HCT116 (cell line): ENCODE measurements at regions not wholly inside any gene's neighbourhood (a gene's known extent, or its start where the extent isn't known, plus 50 kb on each side); places are given as distances from the start of the nearest gene placed in this dataset.

Experiments
- ATAC-seq: fragments of 200-7000 bp; cut with Tn5 transposase; 2 replicates; pipeline ENCODE4 v1.9.1; 2020; ENCODE audit warnings: mild to moderate bottlenecking, moderate library complexity
- BruUV-seq: library from RNA; stranded (reverse); fragments of 400-500 nt; replicated peaks from 2 replicates; lab custom pipeline; 2021; lab: Mats Ljungman, UMichigan
- CTCF ChIA-PET: fragments of 300-600 bp; sonication (Branson Sonifier 250); formaldehyde crosslinking; loops from one replicate; lab custom pipeline; 2021; ENCODE audit warnings: antibody characterized with exemption; lab: Charles Lee
- POLR2A ChIA-PET: fragments of 300-600, 350-600 bp; sonication (Branson Sonifier 250); formaldehyde crosslinking; loops from one replicate; lab custom pipeline; 2021; ENCODE audit warnings: antibody characterized with exemption; lab: Charles Lee
- RAD21 ChIA-PET, 2 experiments: fragments of 300-600 bp; sonication (Branson Sonifier 250); formaldehyde crosslinking; loops; one replicate each; lab custom pipeline; 2023; ENCODE audit warnings: low total read pairs in 2 of 2; ENCODE audit not compliant: uncharacterized antibody in 2 of 2, unreplicated experiment in 2 of 2, low non-redundant PET in 1 of 2; lab: Charles Lee
- DNase-seq: peaks from one replicate; pipeline ENCODE4 v3.0.0-alpha.2; 2010; ENCODE audit warnings: low read depth, low spot score
- H2AFZ ChIP-seq: fragments of 200-600 bp; shearing (Covaris generic), sonication (generic); 2 replicates; pipeline ENCODE4 v1.6.1; 2017; ENCODE audit warnings: low read depth, mixed run types, mixed read lengths, antibody characterized with exemption, low read length; ENCODE audit not compliant: poor library complexity, severe bottlenecking
- H3K27ac ChIP-seq: 2 replicates; pipeline ENCODE4 v1.5.1; 2012; ENCODE audit warnings: low read depth, low read length
- H3K27me3 ChIP-seq: fragments of 200-600 bp; sonication (generic); 2 replicates; pipeline ENCODE4 v1.6.1; 2016; ENCODE audit warnings: mixed run types, low read length, mixed read lengths; ENCODE audit not compliant: insufficient read depth
- H3K36me3 ChIP-seq, 2 experiments: fragments of 200-500 bp in 1 of 2; fragments of 200-600 bp in 1 of 2; sonication (Bioruptor generic) in 1 of 2; sonication (generic) in 1 of 2; 2 replicates each; pipeline versions ENCODE4 v1.5.1 to v1.6.1; 2014 to 2016; ENCODE audit warnings: low read length in 2 of 2, inconsistent platforms in 1 of 2, mixed read lengths in 1 of 2, mixed run types in 1 of 2; ENCODE audit not compliant: insufficient read depth in 2 of 2, control insufficient read depth in 1 of 2
- H3K4me1 ChIP-seq, 2 experiments: fragments of 200-600 bp in 1 of 2; sonication (generic) in 1 of 2; 2 replicates each; pipeline versions ENCODE4 v1.5.1 to v1.6.1; 2012 to 2017; ENCODE audit warnings: low read length in 2 of 2, inconsistent platforms in 1 of 2, mild to moderate bottlenecking in 1 of 2, mixed read lengths in 1 of 2, mixed run types in 1 of 2, moderate library complexity in 1 of 2; ENCODE audit not compliant: insufficient read depth in 2 of 2, control insufficient read depth in 1 of 2
- H3K4me2 ChIP-seq: fragments of 200-600 bp; sonication (generic); 2 replicates; pipeline ENCODE4 v1.6.1; 2017; ENCODE audit warnings: mixed run types, low read length, mixed read lengths
- H3K4me3 ChIP-seq, 2 experiments: fragments of 200-600 bp in 1 of 2; sonication (generic) in 1 of 2; replicated peaks in 1 of 2; 2 replicates each; pipeline ENCODE4 v1.5.1; 2011 to 2016; ENCODE audit warnings: low read length in 2 of 2, control low read depth in 1 of 2, low read depth in 1 of 2, mild to moderate bottlenecking in 1 of 2, mixed read lengths in 1 of 2, mixed run types in 1 of 2
- H3K79me2 ChIP-seq: fragments of 200-600 bp; sonication (generic); 2 replicates; pipeline ENCODE4 v1.6.1; 2017; ENCODE audit warnings: mild to moderate bottlenecking, mixed run types, low read length, moderate library complexity, mixed read lengths; ENCODE audit not compliant: insufficient read depth
- H3K9ac ChIP-seq: fragments of 200-600 bp; sonication (generic); 2 replicates; pipeline ENCODE4 v1.6.1; 2016; ENCODE audit warnings: low read length, mixed read lengths
- H3K9me2 ChIP-seq: fragments of 200-600 bp; sonication (generic), shearing (Covaris generic); 2 replicates; pipeline ENCODE4 v1.6.1; 2017; ENCODE audit warnings: mixed run types, mild to moderate bottlenecking, moderate library complexity; ENCODE audit not compliant: insufficient read depth
- H3K9me3 ChIP-seq, 2 experiments: fragments of 200-500 bp in 1 of 2; fragments of 200-600 bp in 1 of 2; sonication (Bioruptor generic) in 1 of 2; sonication (generic) in 1 of 2; 2 replicates each; pipeline ENCODE4 v1.6.1; 2014 to 2017; ENCODE audit warnings: low read length in 2 of 2, mixed read lengths in 2 of 2, inconsistent platforms in 1 of 2, low read depth in 1 of 2, mild to moderate bottlenecking in 1 of 2, mixed run types in 1 of 2, moderate library complexity in 1 of 2; ENCODE audit not compliant: control insufficient read depth in 1 of 2, insufficient read depth in 1 of 2
- H4K20me1 ChIP-seq: fragments of 200-600 bp; sonication (generic), shearing (Covaris generic); 2 replicates; pipeline ENCODE4 v1.6.1; 2017; ENCODE audit warnings: mixed run types, mild to moderate bottlenecking, moderate library complexity; ENCODE audit not compliant: insufficient read depth
- CBX3 ChIP-seq: IDR thresholded peaks from 2 replicates; pipeline ENCODE4 v1.6.1; 2012; ENCODE audit warnings: low read depth
- EGR1 ChIP-seq: IDR thresholded peaks from 2 replicates; pipeline ENCODE4 v1.6.1; 2012; ENCODE audit warnings: low read depth
- ELF1 ChIP-seq: IDR thresholded peaks from 2 replicates; pipeline ENCODE4 v1.6.1; 2012; ENCODE audit warnings: low read depth, borderline replicate concordance
- EZH2 ChIP-seq: fragments of 200-600 bp; sonication (generic); IDR thresholded peaks from 2 replicates; pipeline ENCODE4 v1.6.1; 2017; ENCODE audit warnings: antibody characterized with exemption, mixed run types
- FOSL1 ChIP-seq: IDR thresholded peaks from 2 replicates; pipeline ENCODE4 v1.6.1; 2012; ENCODE audit warnings: low read depth
- MAX ChIP-seq: IDR thresholded peaks from 2 replicates; pipeline ENCODE4 v1.6.1; 2012
- YY1 ChIP-seq: IDR thresholded peaks from 2 replicates; pipeline ENCODE4 v1.6.1; 2011; ENCODE audit warnings: low read length, low read depth, moderate library complexity, mild to moderate bottlenecking; ENCODE audit not compliant: insufficient replicate concordance; ENCODE audit errors: extremely low read depth
- ZFX ChIP-seq: fragments of 450-650 bp; IDR thresholded peaks from 2 replicates; pipeline ENCODE4 v1.6.1; 2017
- ZNF274 ChIP-seq: fragments of 200-500 bp; sonication (Bioruptor generic); IDR thresholded peaks from 2 replicates; pipeline ENCODE4 v1.6.1; 2014; ENCODE audit warnings: mild to moderate bottlenecking, low read depth, low read length, inconsistent platforms
- intact Hi-C: fragments of 100-400 bp; cut with micrococcal nuclease; formaldehyde crosslinking; loops from 2 replicates; pipeline ENCODE4 v1.10.0; 2022

GRCh38 chr19:28827382-28827781, 385.6 kb downstream of the UQCRFS1 start:
- no peaks in the 10 kb centered on the region for H3K36me3 ChIP-seq
- no peaks in the 10 kb centered on the region for H3K9me2 ChIP-seq
- no peak for ATAC-seq
- no peak overlapping the region for H3K4me3 ChIP-seq
- H3K4me2 ChIP-seq: no peak overlapping the region
- no peak overlapping the region for H3K9ac ChIP-seq
- no peaks in the 10 kb centered on the region for H3K4me1 ChIP-seq
- no peaks in the 10 kb centered on the region for H3K79me2 ChIP-seq
- no peak for DNase-seq
- ChIA-PET POLR2A (no interaction called here), RAD21 (no interaction called here), CTCF (no interaction called here)
- no TSS peak for BruUV-seq
- no peaks in the 10 kb centered on the region for H3K27me3 ChIP-seq
- H3K27ac ChIP-seq: no peak overlapping the region
- peaks cover 3 to 19% of the 10 kb centered on the region in 2 experiments; a peak in 2 of 4 replicates for H3K9me3 ChIP-seq
- TF ChIP-seq CBX3 (no peak), FOSL1 (no peak), ZNF274 (no peak), MAX (no peak), EZH2 (no peak)
- intact Hi-C loops: no loop called here
- no peak overlapping the region for H2AFZ ChIP-seq
- no peaks in the 10 kb centered on the region for H4K20me1 ChIP-seq

- BruUV-seq: no TSS peak
- H3K4me2 ChIP-seq: no peak overlapping the region
- ChIA-PET POLR2A (no interaction called here), CTCF (no interaction called here), RAD21 (no interaction called here)
- H3K4me1 ChIP-seq: no peaks in the 10 kb centered on the region
- no peak overlapping the region for H2AFZ ChIP-seq
- H3K9ac ChIP-seq: no peak overlapping the region
- H3K9me3 ChIP-seq: peaks cover 3 to 23% of the 10 kb centered on the region in 2 experiments; a peak in 2 of 4 replicates
- DNase-seq: no peak
- H3K27me3 ChIP-seq: no peaks in the 10 kb centered on the region
- intact Hi-C loops: no loop called here
- no peak for ATAC-seq
- H3K79me2 ChIP-seq: no peaks in the 10 kb centered on the region
- no peaks in the 10 kb centered on the region for H3K36me3 ChIP-seq
- no peak overlapping the region for H3K4me3 ChIP-seq
- H4K20me1 ChIP-seq: no peaks in the 10 kb centered on the region
- H3K27ac ChIP-seq: no peak overlapping the region
- H3K9me2 ChIP-seq: no peaks in the 10 kb centered on the region
- TF ChIP-seq EGR1 (no peak), ELF1 (no peak), YY1 (no peak), ZFX (no peak)
Observed at GRCh38 chr19:28823338-28823961, 389.5 kb downstream of the UQCRFS1 start.
